ENCODE measurements at regions not wholly inside any gene's neighbourhood (a gene's known extent, or its start where the extent isn't known, plus 50 kb on each side); places are given as distances from the start of the nearest gene placed in this dataset.

DNA sequence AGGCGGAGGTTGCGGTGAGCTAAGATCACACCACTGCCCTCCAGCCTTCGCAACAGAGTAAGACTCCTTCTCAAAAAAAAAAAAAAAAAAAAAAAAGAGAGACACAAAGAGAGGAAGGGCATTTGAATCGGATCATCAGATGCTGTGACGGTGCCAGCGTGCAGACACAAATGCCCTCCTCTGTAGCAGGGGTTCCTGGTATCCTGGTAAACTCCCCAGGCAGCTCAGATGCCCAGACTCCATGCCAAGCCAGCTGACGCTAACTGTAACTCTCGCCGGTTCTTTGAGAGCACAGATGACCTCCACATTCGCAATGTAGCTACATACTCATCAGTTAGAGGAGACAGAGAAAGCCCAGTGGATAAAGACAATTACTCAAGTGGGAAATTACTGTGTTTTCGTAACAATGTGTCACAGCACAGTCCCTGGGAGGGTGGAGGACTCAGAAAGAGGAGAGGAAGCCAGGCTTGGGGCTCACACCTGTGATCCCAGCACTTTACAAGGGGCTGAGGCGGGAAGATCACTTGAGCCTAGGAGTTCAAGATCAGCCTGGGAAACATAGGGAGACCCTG, 153.1 kb downstream of the BRD1 start:
- TF ChIP-seq, protein P1, sequence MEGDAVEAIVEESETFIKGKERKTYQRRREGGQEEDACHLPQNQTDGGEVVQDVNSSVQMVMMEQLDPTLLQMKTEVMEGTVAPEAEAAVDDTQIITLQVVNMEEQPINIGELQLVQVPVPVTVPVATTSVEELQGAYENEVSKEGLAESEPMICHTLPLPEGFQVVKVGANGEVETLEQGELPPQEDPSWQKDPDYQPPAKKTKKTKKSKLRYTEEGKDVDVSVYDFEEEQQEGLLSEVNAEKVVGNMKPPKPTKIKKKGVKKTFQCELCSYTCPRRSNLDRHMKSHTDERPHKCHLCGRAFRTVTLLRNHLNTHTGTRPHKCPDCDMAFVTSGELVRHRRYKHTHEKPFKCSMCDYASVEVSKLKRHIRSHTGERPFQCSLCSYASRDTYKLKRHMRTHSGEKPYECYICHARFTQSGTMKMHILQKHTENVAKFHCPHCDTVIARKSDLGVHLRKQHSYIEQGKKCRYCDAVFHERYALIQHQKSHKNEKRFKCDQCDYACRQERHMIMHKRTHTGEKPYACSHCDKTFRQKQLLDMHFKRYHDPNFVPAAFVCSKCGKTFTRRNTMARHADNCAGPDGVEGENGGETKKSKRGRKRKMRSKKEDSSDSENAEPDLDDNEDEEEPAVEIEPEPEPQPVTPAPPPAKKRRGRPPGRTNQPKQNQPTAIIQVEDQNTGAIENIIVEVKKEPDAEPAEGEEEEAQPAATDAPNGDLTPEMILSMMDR (IDR thresholded peaks at IDR 0.05): no peak
- TF ChIP-seq EP300 (IDR thresholded peaks at IDR 0.05) (no peak), POLR2AphosphoS5 (IDR thresholded peaks at IDR 0.05) (no peak)
